H9 (cell line): ENCODE measurements at regions not wholly inside any gene's neighbourhood (a gene's known extent, or its start where the extent isn't known, plus 50 kb on each side); places are given as distances from the start of the nearest gene placed in this dataset.

Experiments
- DNase-seq: peaks from one replicate; pipeline ENCODE4 v3.0.0-alpha.2; 2017
- H2AFZ ChIP-seq: one replicate; pipeline ENCODE4 v1.6.1; 2013; ENCODE audit warnings: mild to moderate bottlenecking, low read length, control low read depth, moderate library complexity
- H2AK5ac ChIP-seq: 2 replicates; pipeline ENCODE4 v1.6.1; 2013; ENCODE audit warnings: low read length, control low read depth, mixed read lengths; ENCODE audit not compliant: insufficient read length
- H2BK120ac ChIP-seq: one replicate; pipeline ENCODE4 v1.6.1; 2013; ENCODE audit warnings: low read depth, mild to moderate bottlenecking, low read length, control low read depth, inconsistent platforms; ENCODE audit not compliant: poor library complexity, severe bottlenecking
- H2BK12ac ChIP-seq: 2 replicates; pipeline ENCODE4 v1.6.1; 2013; ENCODE audit warnings: low read length, control low read depth, mixed read lengths, low read depth; ENCODE audit not compliant: insufficient read length
- H2BK15ac ChIP-seq: 2 replicates; pipeline ENCODE4 v1.6.1; 2013; ENCODE audit warnings: low read depth, low read length, control low read depth
- H2BK20ac ChIP-seq: one replicate; pipeline ENCODE4 v1.6.1; 2013; ENCODE audit warnings: low read depth, mild to moderate bottlenecking, low read length, control low read depth, inconsistent platforms; ENCODE audit not compliant: poor library complexity, severe bottlenecking
- H2BK5ac ChIP-seq: 2 replicates; pipeline ENCODE4 v1.6.1; 2013; ENCODE audit warnings: low read length, control low read depth, mixed read lengths; ENCODE audit not compliant: insufficient read length
- H3K14ac ChIP-seq: 2 replicates; pipeline ENCODE4 v1.6.1; 2013; ENCODE audit warnings: low read length, control low read depth; ENCODE audit not compliant: insufficient read depth
- H3K18ac ChIP-seq: 2 replicates; pipeline ENCODE4 v1.6.1; 2013; ENCODE audit warnings: low read depth, mild to moderate bottlenecking, mixed read lengths, low read length, control low read depth; ENCODE audit not compliant: insufficient read length
- H3K23ac ChIP-seq: 2 replicates; pipeline ENCODE4 v1.6.1; 2013; ENCODE audit warnings: low read length, control low read depth, mixed read lengths, low read depth; ENCODE audit not compliant: insufficient read length
- H3K23me2 ChIP-seq: 2 replicates; pipeline ENCODE4 v1.6.1; 2013; ENCODE audit warnings: low read depth, mild to moderate bottlenecking, mixed read lengths, low read length, control low read depth; ENCODE audit not compliant: insufficient read length, poor library complexity, severe bottlenecking
- H3K27ac ChIP-seq: 2 replicates; pipeline ENCODE4 v1.5.1; 2013; ENCODE audit warnings: low read length, control low read depth, mixed read lengths, low read depth; ENCODE audit not compliant: insufficient read length
- H3K27me3 ChIP-seq: 2 replicates; pipeline ENCODE4 v1.6.1; 2013; ENCODE audit warnings: low read length, control low read depth, inconsistent platforms; ENCODE audit not compliant: insufficient read depth
- H3K4ac ChIP-seq: 2 replicates; pipeline ENCODE4 v1.6.1; 2013; ENCODE audit warnings: low read depth, mild to moderate bottlenecking, control low read depth, inconsistent platforms, low read length, moderate library complexity
- H3K4me1 ChIP-seq: 2 replicates; pipeline ENCODE4 v1.6.1; 2013; ENCODE audit warnings: low read length, control low read depth, inconsistent platforms; ENCODE audit not compliant: insufficient read depth
- H3K4me2 ChIP-seq: 2 replicates; pipeline ENCODE4 v1.6.1; 2013; ENCODE audit warnings: low read length, control low read depth, mixed read lengths; ENCODE audit not compliant: insufficient read length, insufficient read depth
- H3K56ac ChIP-seq: 2 replicates; pipeline ENCODE4 v1.6.1; 2013; ENCODE audit warnings: low read depth, mild to moderate bottlenecking, mixed read lengths, low read length, control low read depth; ENCODE audit not compliant: insufficient read length
- H3K79me1 ChIP-seq: 2 replicates; pipeline ENCODE4 v1.6.1; 2013; ENCODE audit warnings: low read depth, mild to moderate bottlenecking, moderate library complexity, low read length, control low read depth, inconsistent platforms; ENCODE audit not compliant: insufficient read depth, poor library complexity, severe bottlenecking
- H3K79me2 ChIP-seq: 2 replicates; pipeline ENCODE4 v1.6.1; 2013; ENCODE audit warnings: low read length, control low read depth, inconsistent platforms; ENCODE audit not compliant: insufficient read depth
- H3K9ac ChIP-seq: 2 replicates; pipeline ENCODE4 v1.6.1; 2013; ENCODE audit warnings: low read length, control low read depth, mixed read lengths; ENCODE audit not compliant: insufficient read length; ENCODE audit errors: extremely low read depth
- H3K9me3 ChIP-seq: one replicate; pipeline ENCODE4 v1.6.1; 2013; ENCODE audit warnings: low read depth, low read length, inconsistent platforms; ENCODE audit not compliant: control insufficient read depth
- H3T11ph ChIP-seq: one replicate; pipeline ENCODE4 v1.6.1; 2013; ENCODE audit warnings: mild to moderate bottlenecking, low read length, control low read depth, inconsistent platforms
- H4K20me1 ChIP-seq: one replicate; pipeline ENCODE4 v1.6.1; 2013; ENCODE audit not compliant: control insufficient read depth, insufficient read length, insufficient read depth
- H4K5ac ChIP-seq: 2 replicates; pipeline ENCODE4 v1.6.1; 2013; ENCODE audit warnings: low read depth, mild to moderate bottlenecking, mixed read lengths, low read length, control low read depth; ENCODE audit not compliant: insufficient read length
- H4K8ac ChIP-seq: replicated peaks from 2 replicates; pipeline ENCODE4 v1.6.1; 2013; ENCODE audit warnings: low read length, control low read depth, mixed read lengths, low read depth; ENCODE audit not compliant: insufficient read length
- H4K91ac ChIP-seq: 2 replicates; pipeline ENCODE4 v1.6.1; 2013; ENCODE audit warnings: low read depth, mild to moderate bottlenecking, moderate library complexity, mixed read lengths, low read length, control low read depth; ENCODE audit not compliant: insufficient read length
- H3K27ac Mint-ChIP-seq, 3 experiments: 2 replicates in 2 of 3; 3 replicates in 1 of 3; pipeline ENCODE4 v1.8.0; 2020 to 2021; ENCODE audit warnings: mixed read lengths in 3 of 3, mild to moderate bottlenecking in 1 of 3, moderate library complexity in 1 of 3
- H3K27me3 Mint-ChIP-seq: 2 replicates; pipeline ENCODE4 v1.8.0; 2021; ENCODE audit warnings: low read depth, mild to moderate bottlenecking, moderate library complexity, mixed read lengths
- H3K36me3 Mint-ChIP-seq, 3 experiments: 2 replicates in 2 of 3; 3 replicates in 1 of 3; pipeline ENCODE4 v1.8.0; 2020 to 2021; ENCODE audit warnings: low read depth in 3 of 3, mixed read lengths in 3 of 3; ENCODE audit not compliant: insufficient read depth in 1 of 3
- H3K4me1 Mint-ChIP-seq, 2 experiments: 2 replicates each; pipeline ENCODE4 v1.8.0; 2020; ENCODE audit warnings: mixed read lengths in 2 of 2
- H3K4me3 Mint-ChIP-seq, 2 experiments: 2 replicates in 1 of 2; 3 replicates in 1 of 2; pipeline ENCODE4 v1.8.0; 2020 to 2021; ENCODE audit warnings: mild to moderate bottlenecking in 2 of 2, mixed read lengths in 2 of 2, moderate library complexity in 1 of 2
- H3K9me3 Mint-ChIP-seq, 2 experiments: 2 replicates in 1 of 2; 3 replicates in 1 of 2; pipeline ENCODE4 v1.8.0; 2020; ENCODE audit warnings: mild to moderate bottlenecking in 2 of 2, mixed read lengths in 2 of 2, moderate library complexity in 1 of 2
- WGBS: extraction: QIAGEN DNeasy Blood & Tissue Kit; methylation state at CpG from one replicate; pipeline ENCODE4 v1.1.7; 2013; ENCODE audit warnings: missing lambda C conversion rate, low lambda C conversion rate, mixed read lengths; ENCODE audit not compliant: insufficient read length; ENCODE audit errors: extremely low coverage; 5-methylcytosine and 5-hydroxymethylcytosine counted together
- TF ChIP-seq, protein P1 (sequence below): fragments of 200-600 bp; sonication (generic); conservative IDR thresholded peaks from 3 replicates; pipeline ENCODE4 v1.8.0; 2021; ENCODE audit warnings: antibody characterized with exemption, mild to moderate bottlenecking

DNA sequence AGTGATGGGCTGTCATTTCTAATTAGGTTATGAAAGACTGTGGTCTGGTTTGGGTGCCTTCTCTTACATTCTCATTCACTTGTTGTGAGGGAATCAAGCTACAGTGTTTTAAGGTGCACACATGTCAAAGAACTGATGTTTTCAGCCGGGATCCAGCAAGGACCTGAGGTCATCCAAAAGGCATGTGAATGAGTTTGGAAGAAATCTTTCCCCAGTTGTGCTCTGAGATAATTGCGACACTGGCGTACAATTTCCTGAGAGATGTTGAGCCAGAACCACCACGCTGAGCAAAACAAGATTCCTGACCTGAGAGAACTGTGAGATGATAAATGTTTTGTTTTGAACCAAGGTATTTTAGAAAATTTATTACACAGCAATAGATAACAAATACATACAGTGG is 295.3 kb upstream of the SLITRK3 start:
- no peak overlapping the region for H3K4me3 Mint-ChIP-seq
- Histone ChIP-seq H2AK5ac (no peak overlapping the region), H3T11ph (no peak overlapping the region), H3K79me1 (no peaks in the 10 kb centered on the region), H2BK15ac (no peak overlapping the region), H4K8ac (no peak overlapping the region), H3K18ac (no peak overlapping the region), H3K4me1 (no peaks in the 10 kb centered on the region), H2BK12ac (no peak overlapping the region), H2AFZ (no peak overlapping the region), H3K27ac (no peak overlapping the region), H2BK120ac (no peak overlapping the region), H2BK20ac (no peak overlapping the region), H3K9me3 (no peaks in the 10 kb centered on the region), H3K56ac (no peak overlapping the region), H3K27me3 (no peaks in the 10 kb centered on the region), H4K5ac (no peak overlapping the region), H4K91ac (no peak overlapping the region), H3K4me2 (no peak overlapping the region), H3K23me2 (no peaks in the 10 kb centered on the region), H3K4ac (no peak overlapping the region), H3K23ac (no peak overlapping the region), H4K20me1 (no peaks in the 10 kb centered on the region), H2BK5ac (no peak overlapping the region), H3K9ac (no peak overlapping the region), H3K79me2 (no peaks in the 10 kb centered on the region), H3K14ac (no peak overlapping the region)
- H3K36me3 Mint-ChIP-seq, result no peaks in the 10 kb centered on the region
- no peak overlapping the region for H3K27ac Mint-ChIP-seq
- no peaks in the 10 kb centered on the region for H3K4me1 Mint-ChIP-seq
- DNase-seq, result no peak
- no peaks in the 10 kb centered on the region for H3K9me3 Mint-ChIP-seq
- WGBS, result no CpG with 5 or more reads among the region's 4 CpGs
- H3K27me3 Mint-ChIP-seq, result no peaks in the 10 kb centered on the region
- TF ChIP-seq, protein P1, sequence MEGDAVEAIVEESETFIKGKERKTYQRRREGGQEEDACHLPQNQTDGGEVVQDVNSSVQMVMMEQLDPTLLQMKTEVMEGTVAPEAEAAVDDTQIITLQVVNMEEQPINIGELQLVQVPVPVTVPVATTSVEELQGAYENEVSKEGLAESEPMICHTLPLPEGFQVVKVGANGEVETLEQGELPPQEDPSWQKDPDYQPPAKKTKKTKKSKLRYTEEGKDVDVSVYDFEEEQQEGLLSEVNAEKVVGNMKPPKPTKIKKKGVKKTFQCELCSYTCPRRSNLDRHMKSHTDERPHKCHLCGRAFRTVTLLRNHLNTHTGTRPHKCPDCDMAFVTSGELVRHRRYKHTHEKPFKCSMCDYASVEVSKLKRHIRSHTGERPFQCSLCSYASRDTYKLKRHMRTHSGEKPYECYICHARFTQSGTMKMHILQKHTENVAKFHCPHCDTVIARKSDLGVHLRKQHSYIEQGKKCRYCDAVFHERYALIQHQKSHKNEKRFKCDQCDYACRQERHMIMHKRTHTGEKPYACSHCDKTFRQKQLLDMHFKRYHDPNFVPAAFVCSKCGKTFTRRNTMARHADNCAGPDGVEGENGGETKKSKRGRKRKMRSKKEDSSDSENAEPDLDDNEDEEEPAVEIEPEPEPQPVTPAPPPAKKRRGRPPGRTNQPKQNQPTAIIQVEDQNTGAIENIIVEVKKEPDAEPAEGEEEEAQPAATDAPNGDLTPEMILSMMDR, result no peak
